GM18505 (cell line): ENCODE measurements at regions not wholly inside any gene's neighbourhood (a gene's known extent, or its start where the extent isn't known, plus 50 kb on each side); places are given as distances from the start of the nearest gene placed in this dataset.
"Not testable (repeated sequence)": the region's sequence is repeated elsewhere in the genome, so short reads cannot be mapped to it uniquely, and the experiment has no call there.

Source experiments
- ATAC-seq: cut with Tn5 transposase; IDR thresholded peaks from one replicate; pipeline ENCODE4 v1.9.1; 2021; ENCODE audit not compliant: unreplicated experiment
- POLR2A ChIP-seq: IDR thresholded peaks from 4 replicates; pipeline ENCODE4 v1.6.1; 2011; ENCODE audit warnings: borderline replicate concordance; ENCODE audit not compliant: insufficient read depth, insufficient read length; ENCODE audit errors: extremely low read depth

DNA sequence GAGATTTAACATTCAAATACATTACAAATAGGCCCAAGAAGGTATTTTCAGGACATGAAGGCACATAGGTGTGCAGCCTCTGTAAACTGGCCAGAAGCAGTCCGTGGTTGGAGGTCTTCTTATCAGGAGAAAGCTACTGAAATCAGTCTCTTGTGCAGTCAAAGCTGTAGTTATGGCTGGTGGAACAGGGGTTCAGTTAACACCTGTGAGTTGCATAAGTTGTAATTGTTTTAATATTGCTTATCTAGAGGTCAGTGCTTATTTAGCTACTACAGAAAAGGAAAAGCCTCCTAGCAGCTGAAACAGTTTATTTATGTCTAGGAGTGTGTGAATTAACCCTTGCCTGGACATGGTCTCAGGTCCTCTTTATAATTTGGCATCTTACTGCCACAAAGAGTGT lies 377.6 kb upstream of the MDGA2 start:
- no peak for TF ChIP-seq POLR2A
- ATAC-seq, result no peak

DNA sequence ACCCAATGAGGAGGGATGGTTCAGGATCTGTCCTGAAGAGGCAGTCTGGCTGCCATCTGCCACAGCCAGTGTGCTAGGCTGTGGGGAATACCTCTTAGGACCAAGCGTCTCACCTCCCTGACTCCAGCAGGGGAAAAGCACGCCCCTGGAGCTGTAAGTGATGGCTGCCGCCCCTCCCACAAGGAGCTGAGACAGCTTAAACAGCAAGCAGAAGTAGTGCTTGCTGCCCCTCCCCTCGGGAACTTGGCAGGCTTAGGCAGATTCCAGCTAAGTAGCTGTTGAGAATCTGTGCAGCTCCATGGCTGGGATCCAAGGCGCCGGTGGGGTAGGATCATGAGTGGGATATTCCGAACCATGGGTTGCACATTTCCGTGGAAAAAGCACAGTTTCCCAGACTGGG lies 360.4 kb upstream of the MDGA2 start:
- no peak for ATAC-seq
- no peak for TF ChIP-seq POLR2A

DNA sequence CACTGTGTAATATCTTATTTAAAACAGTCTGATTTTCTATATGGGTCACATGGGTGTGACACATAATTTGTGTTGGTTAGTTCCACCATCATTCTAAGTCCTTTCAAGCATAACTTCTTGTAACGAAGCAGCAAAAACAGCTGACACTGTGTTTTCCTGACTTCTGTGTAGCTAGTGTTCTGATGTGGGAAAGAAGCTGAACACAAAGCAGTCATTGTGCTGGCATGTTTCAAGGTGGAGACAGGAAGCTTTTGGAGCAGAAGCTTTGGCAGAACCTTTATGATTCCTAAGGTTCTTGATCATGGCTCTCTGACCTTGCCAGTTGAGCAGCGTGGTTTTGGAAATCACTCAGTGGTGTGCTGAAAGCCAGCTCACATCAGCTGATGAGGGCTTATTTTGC lies 351.7 kb upstream of the MDGA2 start:
- TF ChIP-seq POLR2A, result no peak
- no peak for ATAC-seq

DNA sequence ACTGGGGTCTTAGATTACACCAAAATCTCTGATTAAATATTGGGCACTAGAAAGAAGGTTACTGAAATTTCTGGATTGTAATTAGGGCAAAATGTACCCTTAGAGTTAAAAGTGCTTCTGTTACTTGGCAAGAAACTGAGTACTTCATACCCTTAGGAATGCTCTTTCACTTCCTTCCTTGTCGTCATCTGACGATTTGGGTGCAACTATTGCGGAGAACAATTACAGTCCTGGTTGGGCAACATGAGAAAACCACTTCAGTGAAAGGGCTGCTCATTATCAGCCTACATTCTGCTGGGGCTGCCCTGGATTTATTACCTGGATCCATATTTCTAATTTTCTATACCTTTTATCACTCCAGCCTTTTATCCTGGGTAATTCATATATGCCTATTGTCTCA lies 348.5 kb upstream of the MDGA2 start:
- no peak for ATAC-seq
- TF ChIP-seq POLR2A, result no peak

DNA sequence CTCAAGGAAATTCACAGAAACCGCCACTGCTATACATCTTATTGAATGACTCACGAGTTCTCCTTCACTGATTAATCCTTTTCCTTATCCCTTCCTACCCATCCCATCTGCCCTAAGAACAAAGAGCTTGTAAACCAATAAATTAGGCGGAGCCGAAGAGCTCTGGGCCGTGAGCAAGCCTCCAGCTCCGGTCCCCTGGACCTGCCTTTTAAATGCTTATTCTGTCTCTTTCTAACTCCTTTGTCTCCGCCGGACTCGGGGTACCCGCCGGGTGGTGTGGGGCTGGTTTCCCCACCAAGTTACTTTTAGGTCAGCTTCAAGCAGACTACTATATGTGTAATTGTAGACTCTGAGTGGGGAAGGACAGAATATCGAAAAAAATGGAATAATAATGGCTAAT lies 336.1 kb upstream of the MDGA2 start:
- not testable (repeated sequence) for ATAC-seq

DNA sequence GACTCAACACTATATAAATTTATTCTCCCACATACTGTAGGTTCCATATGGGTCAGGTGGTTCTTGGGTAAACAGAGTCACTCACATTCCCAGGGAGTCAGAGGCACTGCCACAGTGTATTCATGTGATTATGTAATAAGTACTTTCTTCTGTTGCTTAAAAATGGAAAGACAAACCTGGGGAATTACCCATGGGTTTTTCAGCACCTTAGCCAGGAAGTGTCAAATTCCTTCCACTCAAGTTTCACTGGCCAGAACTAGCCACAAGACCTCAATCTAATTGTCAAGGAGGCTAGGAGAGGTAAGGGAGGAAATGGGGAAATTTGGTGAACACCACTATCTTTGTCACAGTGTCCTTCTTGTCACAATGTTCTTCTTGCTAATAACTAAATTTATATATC lies 333.2 kb upstream of the MDGA2 start:
- TF ChIP-seq POLR2A, result no peak
- no peak for ATAC-seq

DNA sequence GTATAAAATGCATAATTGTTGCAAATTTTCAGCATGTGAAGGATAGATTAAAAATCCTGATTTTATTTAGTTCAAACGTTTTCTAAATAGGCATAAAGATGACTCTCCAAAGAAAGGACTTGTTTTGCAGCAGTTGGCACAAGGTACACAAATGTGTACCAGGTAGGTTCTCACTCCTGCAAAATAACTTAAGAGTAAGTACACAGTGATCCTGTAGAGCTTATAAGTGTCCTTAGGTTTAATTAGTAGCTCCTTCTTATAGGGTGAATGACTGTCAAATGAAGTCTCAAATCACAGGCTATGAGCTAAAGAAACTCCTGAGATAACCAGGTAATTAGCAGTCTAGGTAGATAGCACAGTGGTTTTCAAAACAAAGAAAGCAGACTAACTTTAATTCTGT lies 330.6 kb upstream of the MDGA2 start:
- no peak for TF ChIP-seq POLR2A
- ATAC-seq, result no peak

DNA sequence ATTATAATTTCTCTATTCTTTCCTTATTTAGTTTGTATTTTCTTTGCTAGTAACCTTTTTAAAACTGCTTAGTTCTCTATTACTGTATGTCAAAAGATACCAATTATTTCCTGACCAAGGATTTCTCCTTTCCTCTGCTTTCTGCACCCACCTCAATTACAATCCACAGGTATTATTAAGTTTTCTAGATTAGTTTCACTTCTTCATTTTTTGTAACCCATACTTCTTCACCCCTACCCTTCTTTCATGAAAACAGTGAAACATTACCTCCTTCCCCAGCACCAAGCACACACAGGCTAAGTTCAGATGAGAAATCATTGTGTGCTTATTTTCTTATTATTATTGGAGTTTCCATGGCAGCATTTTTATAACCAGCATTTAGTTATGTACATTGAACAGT lies 318.5 kb upstream of the MDGA2 start:
- no peak for TF ChIP-seq POLR2A
- ATAC-seq, result no peak

DNA sequence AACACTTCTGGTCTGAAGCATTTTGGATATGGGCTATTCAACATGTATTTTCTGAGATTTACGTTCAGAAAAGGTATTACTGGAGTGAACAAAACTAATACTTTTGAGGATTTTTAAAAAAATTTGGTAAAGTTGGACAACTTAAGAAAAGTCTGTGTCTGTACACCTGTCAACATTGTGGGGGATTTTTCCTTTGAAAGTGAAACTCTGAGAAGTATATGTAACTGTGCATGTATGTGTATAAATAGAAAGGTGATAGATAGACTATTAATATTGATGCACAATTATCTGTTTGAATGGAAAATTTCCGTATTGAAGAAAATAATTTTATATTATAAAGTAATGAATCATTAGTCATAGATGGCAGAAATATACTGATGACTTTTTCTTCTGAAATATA lies 312.8 kb upstream of the MDGA2 start:
- TF ChIP-seq POLR2A, result no peak
- no peak for ATAC-seq

DNA sequence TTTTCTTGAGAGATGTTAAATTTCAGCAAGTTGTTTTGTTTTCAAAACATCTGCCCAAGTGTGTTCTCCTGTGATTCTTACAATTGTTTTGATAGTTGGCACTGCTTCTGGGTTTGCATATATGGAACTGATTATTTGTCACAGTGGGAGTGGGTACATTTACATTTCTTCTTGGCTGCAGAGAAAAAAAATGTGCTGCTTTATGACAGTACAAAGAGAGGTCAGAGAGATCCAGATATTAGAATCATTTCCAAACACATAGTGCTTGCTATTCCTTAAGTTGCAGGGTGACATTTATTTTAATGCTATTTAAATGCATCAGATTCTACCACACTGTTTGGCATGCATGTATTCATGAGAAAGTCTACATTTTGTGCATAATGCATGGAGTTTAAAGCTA lies 303.5 kb upstream of the MDGA2 start:
- no peak for TF ChIP-seq POLR2A
- no peak for ATAC-seq

DNA sequence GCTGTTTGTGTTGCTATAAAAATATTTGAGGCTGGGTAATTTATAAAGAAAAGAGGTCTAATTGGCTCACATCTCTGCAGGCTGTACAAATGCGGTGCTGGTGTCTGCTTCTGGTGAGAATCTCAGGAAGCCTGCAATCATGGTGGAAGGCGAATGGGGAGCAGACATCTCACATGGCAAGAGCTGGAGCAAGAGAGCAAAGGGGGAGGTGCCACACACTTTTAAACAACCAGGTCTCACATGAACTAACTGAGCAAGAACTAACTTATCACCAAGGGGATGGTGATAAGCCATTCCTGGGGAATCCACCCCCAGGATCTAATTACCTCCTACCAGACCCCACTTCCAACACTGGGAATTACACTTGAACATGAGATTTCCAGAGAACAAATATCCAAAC lies 300.7 kb upstream of the MDGA2 start:
- no peak for ATAC-seq
- TF ChIP-seq POLR2A, result no peak

DNA sequence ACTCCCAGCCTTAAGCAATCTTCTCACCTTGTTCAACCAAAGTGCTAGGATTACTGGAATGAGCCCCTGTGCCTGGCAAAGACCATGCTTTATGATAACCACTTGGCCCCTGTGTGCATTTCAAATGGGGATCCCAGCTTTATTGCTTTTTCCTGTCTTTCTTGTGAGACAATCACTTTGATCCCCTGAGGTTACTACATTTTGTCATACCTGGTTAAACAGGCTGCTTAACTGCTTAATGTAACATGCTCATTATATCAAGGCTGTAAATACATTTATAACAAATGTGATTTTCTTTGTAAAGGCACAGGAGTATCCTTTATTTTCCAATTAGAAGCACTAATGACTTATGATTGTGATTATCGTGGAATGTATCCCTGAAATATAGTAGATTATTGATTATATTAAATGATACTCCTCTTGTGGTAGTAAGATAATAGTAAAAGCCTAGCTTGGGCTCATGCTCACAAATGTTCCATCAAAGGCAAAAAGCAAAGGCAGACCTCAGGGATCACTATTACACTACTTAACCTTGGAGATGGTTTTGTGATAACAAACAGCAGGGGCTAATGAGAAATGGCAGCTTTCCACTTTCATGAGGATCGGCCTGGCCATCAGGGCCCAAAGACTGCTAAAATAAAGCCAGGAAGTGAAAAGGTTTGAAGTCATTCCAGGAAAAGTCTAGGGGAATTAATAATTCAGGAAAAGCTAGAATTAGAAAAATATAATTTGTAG lies 290.8 kb upstream of the MDGA2 start:
- TF ChIP-seq POLR2A, result no peak
- ATAC-seq, result no peak

DNA sequence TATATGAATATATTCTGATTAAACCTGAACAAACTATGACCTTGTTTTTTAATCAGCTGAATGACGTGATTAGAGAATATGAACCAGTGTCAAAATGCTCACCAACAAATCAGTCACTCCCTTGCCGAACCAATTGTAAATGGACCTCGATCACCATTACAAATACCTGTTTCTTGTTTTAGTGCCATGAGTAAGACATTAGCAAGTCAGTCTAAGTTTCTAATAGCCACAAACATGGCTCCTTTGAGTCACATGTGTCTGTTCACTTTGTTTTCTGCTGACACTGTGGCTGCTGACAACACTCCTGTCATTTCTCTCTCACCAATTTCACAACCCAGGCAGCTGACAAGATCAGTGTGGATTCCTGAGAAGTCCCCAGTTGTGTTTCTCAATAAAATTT lies 286.2 kb upstream of the MDGA2 start:
- ATAC-seq, result no peak
- TF ChIP-seq POLR2A, result no peak

DNA sequence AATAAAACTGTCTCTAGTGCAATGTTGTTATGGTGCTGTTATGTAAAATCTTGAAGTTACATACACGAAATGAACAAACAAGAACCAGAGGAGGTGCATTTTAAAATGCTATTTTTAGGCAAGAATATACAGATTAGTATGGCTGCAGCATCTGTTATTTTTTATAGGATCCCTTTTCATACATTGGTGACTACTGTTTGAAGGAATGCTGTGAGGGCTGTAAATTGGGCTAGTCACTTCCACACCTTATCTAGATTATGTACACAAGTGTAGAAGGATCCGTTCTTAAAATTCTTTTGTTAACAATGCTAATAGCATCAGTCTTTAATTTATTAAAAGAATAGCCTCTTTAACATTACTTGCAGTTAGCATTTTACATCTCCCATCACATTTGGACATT lies 284.3 kb upstream of the MDGA2 start:
- no peak for TF ChIP-seq POLR2A
- ATAC-seq, result no peak

DNA sequence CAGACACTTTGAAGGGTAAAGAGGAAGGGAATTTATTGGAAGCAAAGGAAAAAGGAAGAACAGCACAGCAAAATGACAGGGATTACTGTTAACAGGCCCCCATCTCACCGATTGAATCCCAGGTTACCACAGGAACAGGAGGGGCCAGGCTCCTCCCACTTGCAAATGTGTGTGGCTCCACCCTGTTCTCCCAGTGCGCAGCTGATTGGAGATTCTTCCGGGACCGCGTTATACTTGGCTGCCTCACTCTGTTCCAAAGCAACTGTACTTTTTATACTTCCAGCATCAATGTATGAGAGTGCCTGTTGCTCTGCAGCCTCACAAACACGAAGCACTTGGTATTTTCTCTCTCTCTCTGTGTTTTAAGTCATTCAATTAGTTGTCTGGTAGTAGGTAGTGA lies 273.6 kb upstream of the MDGA2 start:
- no peak for TF ChIP-seq POLR2A
- no peak for ATAC-seq
